ENCODE measurements at regions not wholly inside any gene's neighbourhood (a gene's known extent, or its start where the extent isn't known, plus 50 kb on each side); places are given as distances from the start of the nearest gene placed in this dataset.
A peak's percentile ranks its signal among the peaks of the same experiment; 100 is the strongest.

GRCh38 chr1:34518146-34518699 lies 236.6 kb upstream of the GJB5 start:
- no peak for DNase-seq

DNA sequence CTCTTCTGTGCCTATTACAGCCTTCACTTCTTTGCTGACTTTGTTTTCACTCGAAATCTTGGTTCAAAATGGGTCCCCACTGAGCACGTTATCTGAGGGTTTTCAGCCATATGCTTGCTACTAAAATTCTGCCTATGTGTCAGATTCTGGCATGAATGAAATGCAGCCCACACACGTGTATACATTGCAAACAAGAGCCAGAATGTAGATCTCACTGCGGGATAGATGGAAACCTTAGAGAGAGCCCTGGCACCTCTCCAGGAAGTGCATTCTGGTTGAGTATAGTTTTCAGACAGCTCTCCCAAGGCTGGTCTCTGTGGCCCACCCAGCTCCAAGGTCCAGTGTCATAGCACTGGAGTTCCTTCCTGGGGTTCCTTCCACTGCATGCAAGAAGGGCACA lies 234.7 kb upstream of the GJB5 start:
- DNase-seq: no peak

DNA sequence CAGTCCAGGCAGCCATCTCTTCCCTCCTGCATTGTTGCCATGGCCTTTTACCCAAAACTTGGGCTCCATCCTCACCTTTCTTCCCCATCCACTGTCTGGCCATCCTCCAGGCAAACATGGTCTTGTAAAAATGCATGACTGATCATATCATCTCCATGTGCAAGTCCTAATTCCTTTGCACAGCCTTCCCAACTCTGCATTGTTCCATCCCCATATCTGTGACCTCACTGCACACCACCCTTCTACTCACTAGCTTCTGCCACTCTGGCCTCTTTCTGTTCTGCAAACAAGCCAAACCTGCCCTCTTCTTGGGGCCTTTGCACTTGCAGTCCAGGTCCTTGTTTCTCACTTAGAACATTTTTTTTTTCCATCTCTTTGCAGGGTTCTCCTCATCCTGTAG lies 230.1 kb upstream of the GJB5 start:
- no peak for DNase-seq

DNA sequence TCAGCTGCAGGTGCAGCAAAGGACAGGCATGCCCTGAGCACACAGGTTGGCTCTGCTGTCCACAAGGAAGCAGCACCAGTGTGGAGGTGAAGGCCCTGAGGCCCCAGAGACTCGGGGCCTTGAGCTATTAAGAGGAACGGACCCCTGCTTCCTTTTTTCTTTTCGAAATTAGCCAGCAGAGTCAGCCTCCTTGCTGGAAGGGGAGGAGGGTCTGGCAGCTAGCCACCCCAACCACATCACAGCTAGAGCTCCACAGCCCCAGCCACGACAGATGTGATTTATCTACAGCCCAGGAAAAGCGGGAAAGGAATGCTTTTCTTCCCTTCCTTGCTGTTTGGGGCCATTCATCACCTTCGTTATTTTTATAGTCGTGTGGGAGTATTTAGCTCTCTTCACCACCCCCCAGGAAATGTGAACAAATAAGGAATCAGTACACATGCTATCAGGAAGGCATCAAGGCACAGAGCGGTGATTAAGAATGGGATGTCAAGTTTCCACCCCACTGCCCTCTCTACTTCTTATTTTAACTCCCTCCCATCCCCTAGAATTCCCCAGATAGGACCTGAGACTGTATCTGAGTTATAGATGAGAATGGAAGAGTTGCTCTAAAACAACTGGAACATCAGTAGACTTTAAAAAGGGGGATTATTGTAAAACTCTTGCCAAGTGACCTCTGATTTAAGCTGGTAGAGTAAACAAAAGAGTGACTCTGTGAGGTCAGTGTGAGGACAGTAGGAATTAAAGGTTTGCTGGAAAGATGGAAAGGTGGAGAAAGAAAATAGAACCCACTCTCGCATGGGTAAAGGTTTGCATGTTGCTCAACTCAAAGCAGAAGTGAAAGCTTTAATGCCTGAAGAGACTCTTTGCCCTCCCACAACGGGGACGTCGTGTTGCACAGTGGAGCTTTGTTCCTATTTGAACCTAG lies 224.7 kb upstream of the GJB5 start:
- DNase-seq: peak in 2 of 3 donors; percentile 17 to 23

DNA sequence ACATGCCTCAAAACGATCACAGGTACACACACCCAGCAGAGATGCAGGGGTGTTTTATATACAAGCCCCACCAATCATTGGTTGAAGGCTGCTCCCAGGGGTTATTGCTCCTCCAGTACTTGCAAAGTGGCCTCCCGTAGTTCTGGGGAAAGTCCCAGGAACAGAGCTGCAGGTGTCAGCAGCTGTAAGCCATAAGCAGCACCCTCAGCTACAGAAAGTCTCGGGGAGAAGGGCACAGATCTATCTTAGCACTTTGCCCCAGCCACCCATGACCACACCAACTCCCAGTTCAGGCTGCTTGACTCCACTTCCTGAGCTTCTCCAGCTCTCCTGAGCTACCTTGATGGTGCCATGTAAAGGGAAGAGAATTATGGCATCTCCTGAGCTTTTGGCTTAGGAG lies 222.7 kb upstream of the GJB5 start:
- no peak for DNase-seq

- DNase-seq: no peak
Measured at GRCh38 chr1:34538481-34538880, 216.4 kb upstream of the GJB5 start.

GRCh38 chr1:34547046-34547674 lies 207.7 kb upstream of the GJB5 start:
- DNase-seq: peak in 2 of 3 donors; percentile 10 to 24

- DNase-seq: peak; percentile 35 to 64 (median 51)
Measured at GRCh38 chr1:34549199-34549598, 205.6 kb upstream of the GJB5 start.

GRCh38 chr1:34578306-34578705 lies 176.5 kb upstream of the GJB5 start:
- no peak for DNase-seq

DNA sequence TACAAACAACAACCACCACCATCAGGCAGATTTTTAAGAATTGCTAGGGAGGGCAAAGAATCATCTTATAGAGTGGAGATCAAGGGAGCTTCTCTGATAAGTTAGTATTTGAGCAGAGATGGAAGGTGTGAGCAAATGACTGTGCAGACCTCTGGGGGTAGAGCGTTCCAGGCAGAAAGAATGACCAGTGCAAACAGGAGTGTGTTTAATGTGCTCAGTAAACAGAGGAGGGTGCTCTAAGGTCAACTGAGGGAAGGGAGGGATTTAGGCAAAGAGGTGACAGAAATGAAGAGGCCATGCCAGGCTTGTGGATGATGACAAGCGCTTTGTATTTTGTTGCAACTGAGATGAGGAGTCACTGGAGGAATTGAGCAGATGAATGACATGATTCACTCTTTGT lies 172.5 kb upstream of the GJB5 start:
- no peak for DNase-seq

GRCh38 chr1:34587761-34588160 lies 167.1 kb upstream of the GJB5 start:
- no peak for DNase-seq

- no peak for DNase-seq
Measured at GRCh38 chr1:34590211-34590623, 164.6 kb upstream of the GJB5 start.

GRCh38 chr1:34591751-34592629 lies 162.9 kb upstream of the GJB5 start:
- DNase-seq: no peak

- peak; percentile 65 to 89 (median 82) for DNase-seq
Measured at GRCh38 chr1:34597877-34598514, 156.9 kb upstream of the GJB5 start.

DNA sequence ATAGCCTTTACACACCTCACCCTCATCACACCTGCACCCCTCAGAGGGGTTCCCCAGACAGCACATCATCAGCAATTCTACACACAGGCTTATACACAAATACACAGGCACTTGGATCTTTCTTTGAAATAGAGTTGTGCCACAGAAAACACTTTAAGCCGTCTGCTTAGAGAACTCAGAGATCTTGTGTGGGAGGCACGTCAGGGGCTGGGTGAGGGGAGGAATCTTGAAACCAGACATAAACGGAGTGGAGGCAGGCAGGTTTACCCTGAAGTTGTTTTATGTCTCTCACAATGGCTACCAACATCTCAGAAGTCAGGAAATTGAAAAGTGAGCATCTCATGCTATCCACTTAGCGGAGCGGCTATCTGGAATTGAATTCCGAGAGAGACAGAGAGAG lies 151.9 kb upstream of the GJB5 start:
- DNase-seq: no peak

GRCh38 chr1:34603594-34603993 lies 151.3 kb upstream of the GJB5 start:
- no peak for DNase-seq

DNA sequence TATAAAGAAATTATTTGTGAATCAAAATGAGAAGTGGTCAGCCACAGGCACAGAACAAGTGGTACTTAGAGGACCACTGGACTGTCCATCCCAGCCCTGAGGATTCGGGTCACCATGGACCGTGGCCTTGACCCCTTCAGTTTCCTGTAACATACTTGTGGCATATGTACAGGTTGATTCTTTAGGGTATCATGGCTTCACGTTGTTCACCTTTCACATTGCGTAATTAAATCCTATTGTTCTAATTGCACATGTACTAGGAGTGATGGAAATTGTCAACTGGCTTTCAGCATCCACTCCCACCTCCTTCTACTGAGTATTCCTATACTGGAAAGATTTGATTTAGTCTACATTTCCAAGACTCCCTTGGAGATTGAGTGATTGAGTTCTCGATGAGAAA lies 148.3 kb upstream of the GJB5 start:
- no peak for DNase-seq

- no peak for DNase-seq
Measured at GRCh38 chr1:34610063-34610462, 144.8 kb upstream of the GJB5 start.

GRCh38 chr1:34611571-34611970 lies 143.3 kb upstream of the GJB5 start:
- no peak for DNase-seq

DNA sequence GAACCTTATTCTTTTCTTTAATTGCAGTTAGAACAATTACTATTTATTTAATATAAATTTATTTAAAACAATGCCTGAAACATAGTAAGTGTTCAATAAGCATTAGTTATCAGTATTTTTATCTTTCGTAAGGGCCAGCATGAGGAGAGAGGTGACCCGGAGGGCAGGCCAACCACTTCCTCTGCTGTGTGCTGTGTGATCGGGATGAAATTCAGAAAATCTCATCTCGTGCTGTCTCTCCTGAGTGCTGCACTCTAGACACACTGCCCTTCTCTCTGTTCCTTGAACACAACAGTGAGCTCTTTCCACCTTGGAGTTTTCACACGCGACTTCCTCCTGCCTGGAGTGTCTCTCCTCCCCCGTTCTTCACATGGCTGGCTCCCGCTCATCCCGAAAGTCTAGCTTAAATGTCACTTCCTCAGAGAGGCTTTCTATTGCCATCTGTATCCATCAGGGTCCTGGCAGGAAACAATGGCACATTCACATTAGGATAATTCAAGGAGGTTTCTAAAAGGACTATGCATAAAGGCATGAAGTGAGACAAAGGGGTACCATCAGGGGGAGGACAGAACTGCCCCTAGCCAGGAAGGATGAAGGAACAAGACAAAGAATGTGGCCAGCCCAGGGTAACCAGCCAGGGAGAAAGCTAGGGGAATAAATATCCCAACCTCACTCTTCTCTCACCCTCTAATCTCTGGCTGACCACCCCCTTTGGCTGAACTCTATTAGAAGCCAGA lies 142.6 kb upstream of the GJB5 start:
- DNase-seq: no peak

DNA sequence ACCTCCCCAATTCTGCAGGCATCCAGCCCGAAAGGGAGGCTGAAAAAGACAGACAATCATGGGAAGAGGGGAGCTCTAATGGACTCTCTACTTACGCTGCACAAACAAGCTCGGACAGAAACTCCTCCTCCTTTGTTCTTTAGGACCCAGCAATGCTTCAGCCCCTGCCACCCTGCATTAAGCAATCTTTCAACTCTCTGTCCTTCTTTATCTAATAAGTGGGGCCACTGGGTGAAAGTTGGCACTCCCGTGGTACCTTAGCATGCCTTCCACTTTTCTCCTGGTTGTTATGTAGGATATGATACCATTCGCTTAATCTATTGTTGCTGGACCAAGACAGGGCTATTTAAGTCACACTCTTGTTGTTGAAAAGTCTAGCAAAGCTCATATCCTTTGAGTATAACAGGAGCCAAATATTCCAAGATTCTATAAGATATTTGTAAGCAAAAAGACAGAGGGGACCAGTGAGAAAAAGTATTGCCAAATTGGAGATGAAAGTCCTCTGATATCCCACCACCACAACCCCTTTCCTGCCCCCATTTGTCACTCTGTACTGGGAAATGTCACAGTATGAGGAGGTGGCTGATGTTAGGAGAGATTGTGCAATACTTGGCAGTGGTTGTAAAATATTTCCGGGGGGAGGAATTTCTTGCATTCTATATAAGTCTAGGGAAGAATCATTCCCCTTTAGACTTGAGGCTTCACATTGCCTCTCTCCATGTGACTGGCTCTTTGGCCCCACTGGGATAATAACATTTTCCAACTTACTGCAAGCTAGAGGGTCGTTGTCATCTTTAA lies 137.3 kb upstream of the GJB5 start:
- DNase-seq: peak in 2 of 3 donors; percentile 22 to 62
